H1 (cell line): ENCODE measurements at regions not wholly inside any gene's neighbourhood (a gene's known extent, or its start where the extent isn't known, plus 50 kb on each side); places are given as distances from the start of the nearest gene placed in this dataset.

Source experiments
- CTCF ChIA-PET: fragments of 300-600 bp; sonication (Branson Sonifier 250); formaldehyde crosslinking; loops from one replicate; lab custom pipeline; 2021; ENCODE audit not compliant: partially characterized antibody; lab: Charles Lee
- POLR2A ChIA-PET: fragments of 300-600 bp; sonication (Branson Sonifier 250); formaldehyde crosslinking; loops from one replicate; lab custom pipeline; 2021; ENCODE audit warnings: inconsistent platforms; ENCODE audit not compliant: partially characterized antibody; lab: Charles Lee
- DNase-seq, 2 experiments: peaks; one replicate each; pipeline versions ENCODE4 v3.0.0 to v3.0.0-alpha.2; 2010 to 2022; ENCODE audit warnings: low spot score in 2 of 2, low read depth in 1 of 2, mixed read lengths in 1 of 2
- FAIRE-seq: peaks from 2 replicates; lab custom pipeline; 2011; peaks lifted over from hg19 to GRCh38; lab: Jason Lieb, UNC
- H2AFZ ChIP-seq: 2 replicates; pipeline ENCODE4 v1.8.1; 2012; ENCODE audit warnings: low read length, inconsistent platforms
- H2AK5ac ChIP-seq: 2 replicates; pipeline ENCODE4 v1.6.1; 2013; ENCODE audit warnings: low read depth, low read length
- H2BK120ac ChIP-seq: replicated peaks from 2 replicates; pipeline ENCODE3; 2013; ENCODE audit warnings: low read depth, low read length, inconsistent platforms
- H2BK12ac ChIP-seq: 2 replicates; pipeline ENCODE4 v1.6.1; 2013; ENCODE audit warnings: low read depth, low read length
- H2BK15ac ChIP-seq: 2 replicates; pipeline ENCODE4 v1.6.1; 2013; ENCODE audit warnings: low read length
- H2BK20ac ChIP-seq: 2 replicates; pipeline ENCODE4 v1.6.1; 2013; ENCODE audit warnings: low read length
- H2BK5ac ChIP-seq: 2 replicates; pipeline ENCODE4 v1.6.1; 2013; ENCODE audit warnings: low read depth, low read length
- H3K14ac ChIP-seq: 2 replicates; pipeline ENCODE4 v1.6.1; 2013; ENCODE audit warnings: inconsistent platforms; ENCODE audit not compliant: insufficient read length
- H3K18ac ChIP-seq: 2 replicates; pipeline ENCODE4 v1.6.1; 2013; ENCODE audit warnings: low read length; ENCODE audit errors: extremely low read depth
- H3K23ac ChIP-seq: 2 replicates; pipeline ENCODE4 v1.6.1; 2013; ENCODE audit warnings: inconsistent platforms; ENCODE audit not compliant: insufficient read length
- H3K23me2 ChIP-seq: 2 replicates; pipeline ENCODE4 v1.6.1; 2013; ENCODE audit warnings: low read depth, low read length
- H3K27ac ChIP-seq: 2 replicates; pipeline ENCODE4 v1.6.1; 2011; ENCODE audit warnings: low read depth, low read length, inconsistent platforms
- H3K27me3 ChIP-seq, 4 experiments: replicated peaks in 1 of 4; 1 replicate in 1 of 4; 2 replicates in 3 of 4; pipeline versions ENCODE4 v1.6.1 to v1.8.1; 2011 to 2013; ENCODE audit warnings: low read length in 3 of 4, mild to moderate bottlenecking in 3 of 4, inconsistent platforms in 2 of 4, mixed read lengths in 2 of 4, moderate library complexity in 1 of 4; ENCODE audit not compliant: control insufficient read depth in 3 of 4, insufficient read depth in 3 of 4; ENCODE audit errors: extremely low read depth in 1 of 4
- H3K36me3 ChIP-seq, 4 experiments: 2 replicates each; pipeline versions ENCODE4 v1.6.1 to v1.8.1; 2011 to 2013; ENCODE audit warnings: mild to moderate bottlenecking in 4 of 4, low read length in 3 of 4, moderate library complexity in 2 of 4, control low read depth in 1 of 4, inconsistent platforms in 1 of 4; ENCODE audit not compliant: insufficient read depth in 4 of 4, control insufficient read depth in 2 of 4
- H3K4ac ChIP-seq: replicated peaks from 2 replicates; pipeline ENCODE3; 2013; ENCODE audit warnings: low read length, low read depth, mixed read lengths, inconsistent platforms; ENCODE audit not compliant: insufficient read length
- H3K4me1 ChIP-seq, 4 experiments: replicated peaks in 1 of 4; 1 replicate in 1 of 4; 2 replicates in 3 of 4; pipeline versions ENCODE4 v1.6.1 to v1.8.1; 2011 to 2013; ENCODE audit warnings: low read length in 3 of 4, inconsistent platforms in 2 of 4, mixed read lengths in 1 of 4; ENCODE audit not compliant: insufficient read depth in 4 of 4, control insufficient read depth in 3 of 4
- H3K4me2 ChIP-seq, 2 experiments: 2 replicates each; pipeline versions ENCODE4 v1.6.1 to v1.8.1; 2011 to 2013; ENCODE audit warnings: low read depth in 2 of 2, low read length in 2 of 2, control low read depth in 1 of 2, inconsistent platforms in 1 of 2, mild to moderate bottlenecking in 1 of 2; ENCODE audit not compliant: insufficient read depth in 1 of 2
- H3K4me3 ChIP-seq, 4 experiments: fragments of 200-600, 300-600 bp in 1 of 4; sonication (generic), shearing (Covaris generic), sonication (Bioruptor Twin) in 1 of 4; 2 replicates each; pipeline versions ENCODE4 v1.5.1 to v1.8.1; 2011 to 2016; ENCODE audit warnings: low read length in 4 of 4, low read depth in 3 of 4, control low read depth in 2 of 4, inconsistent platforms in 2 of 4, mild to moderate bottlenecking in 2 of 4, mixed read lengths in 1 of 4, moderate library complexity in 1 of 4; ENCODE audit not compliant: insufficient read depth in 2 of 4; ENCODE audit errors: extremely low read depth in 1 of 4
- H3K56ac ChIP-seq: replicated peaks from 2 replicates; pipeline ENCODE3; 2013; ENCODE audit warnings: low read depth, mild to moderate bottlenecking, mixed read lengths, low read length, inconsistent platforms; ENCODE audit not compliant: insufficient read length
- H3K79me1 ChIP-seq: 2 replicates; pipeline ENCODE4 v1.6.1; 2013; ENCODE audit warnings: low read depth, low read length, control low read depth
- H3K79me2 ChIP-seq, 2 experiments: 2 replicates each; pipeline versions ENCODE4 v1.6.1 to v1.8.1; 2012 to 2013; ENCODE audit warnings: low read length in 2 of 2, mild to moderate bottlenecking in 2 of 2, inconsistent platforms in 1 of 2; ENCODE audit not compliant: insufficient read depth in 2 of 2, control insufficient read depth in 1 of 2
- H3K9ac ChIP-seq, 4 experiments: replicated peaks in 1 of 4; 1 replicate in 1 of 4; 2 replicates in 3 of 4; pipeline versions ENCODE4 v1.6.1 to v1.8.1; 2011 to 2013; ENCODE audit warnings: low read depth in 3 of 4, low read length in 3 of 4, control low read depth in 2 of 4, mild to moderate bottlenecking in 2 of 4, moderate library complexity in 2 of 4, inconsistent platforms in 1 of 4; ENCODE audit errors: extremely low read depth in 1 of 4
- H3K9me3 ChIP-seq, 2 experiments: 2 replicates each; pipeline versions ENCODE4 v1.6.1 to v1.8.1; 2012 to 2013; ENCODE audit warnings: mild to moderate bottlenecking in 2 of 2, moderate library complexity in 2 of 2, control low read depth in 1 of 2, inconsistent platforms in 1 of 2, low read depth in 1 of 2, low read length in 1 of 2, mixed read lengths in 1 of 2; ENCODE audit not compliant: insufficient read depth in 2 of 2
- H4K20me1 ChIP-seq, 2 experiments: replicated peaks in 1 of 2; 2 replicates each; pipeline versions ENCODE3 to v1.8.1; 2011 to 2013; ENCODE audit warnings: inconsistent platforms in 2 of 2, low read length in 2 of 2, mild to moderate bottlenecking in 1 of 2; ENCODE audit not compliant: insufficient read depth in 2 of 2, control insufficient read depth in 1 of 2
- H4K5ac ChIP-seq: 2 replicates; pipeline ENCODE4 v1.6.1; 2013; ENCODE audit warnings: low read length, low read depth, mixed read lengths, inconsistent platforms; ENCODE audit not compliant: insufficient read length
- H4K8ac ChIP-seq: 2 replicates; pipeline ENCODE4 v1.8.0; 2013; ENCODE audit warnings: mild to moderate bottlenecking, moderate library complexity, low read length, inconsistent platforms; ENCODE audit not compliant: insufficient read depth; ENCODE audit errors: extremely low read depth
- H4K91ac ChIP-seq: replicated peaks from 2 replicates; pipeline ENCODE3; 2013; ENCODE audit warnings: low read length, mixed read lengths, inconsistent platforms; ENCODE audit not compliant: insufficient read length
- BCL11A ChIP-seq, 2 experiments: IDR thresholded peaks; one replicate each; pipeline ENCODE4 v1.6.1; 2011; ENCODE audit warnings: low read depth in 2 of 2, low read length in 2 of 2, mild to moderate bottlenecking in 2 of 2
- CTBP2 ChIP-seq: IDR thresholded peaks from 2 replicates; pipeline ENCODE4 v1.7.0; 2011; ENCODE audit warnings: borderline replicate concordance, mild to moderate bottlenecking, moderate library complexity, mixed read lengths, low read length; ENCODE audit not compliant: insufficient read depth, insufficient read length
- FOSL1 ChIP-seq: IDR thresholded peaks from 2 replicates; pipeline ENCODE4 v1.6.1; 2011; ENCODE audit warnings: mild to moderate bottlenecking, low read depth, low read length, moderate library complexity; ENCODE audit not compliant: insufficient read depth
- POU5F1 ChIP-seq: IDR thresholded peaks from 2 replicates; pipeline ENCODE4 v1.6.1; 2011; ENCODE audit warnings: low read depth, mild to moderate bottlenecking, low read length, moderate library complexity
- RXRA ChIP-seq: IDR thresholded peaks from 2 replicates; pipeline ENCODE4 v1.6.1; 2011; ENCODE audit warnings: low read depth, mild to moderate bottlenecking, low read length, moderate library complexity; ENCODE audit not compliant: insufficient read depth
- SP2 ChIP-seq: IDR thresholded peaks from 2 replicates; pipeline ENCODE4 v1.6.1; 2012; ENCODE audit warnings: mild to moderate bottlenecking, low read length, inconsistent platforms
- SRF ChIP-seq: IDR thresholded peaks from 2 replicates; pipeline ENCODE4 v1.6.1; 2011; ENCODE audit warnings: mild to moderate bottlenecking, low read depth, low read length, moderate library complexity
- SUZ12 ChIP-seq: fragments of 200-600 bp; sonication (generic); IDR thresholded peaks from 2 replicates; pipeline ENCODE4 v1.6.1; 2012; ENCODE audit warnings: mild to moderate bottlenecking, inconsistent platforms, low read length, moderate library complexity, mixed read lengths
- TAF1 ChIP-seq: IDR thresholded peaks from 2 replicates; pipeline ENCODE4 v1.6.1; 2011; ENCODE audit warnings: mild to moderate bottlenecking, low read depth, low read length
- WGBS, 2 experiments: shearing (Covaris generic) in 1 of 2; methylation state at CpG; one replicate each; pipeline versions ENCODE4 v1.1.6 to v1.1.7; 2013 to 2015; ENCODE audit warnings: low lambda C conversion rate in 2 of 2, mixed read lengths in 2 of 2, inconsistent platforms in 1 of 2, low coverage in 1 of 2, missing lambda C conversion rate in 1 of 2; ENCODE audit not compliant: insufficient replicate concordance in 2 of 2, insufficient coverage in 1 of 2, insufficient read length in 1 of 2; ENCODE audit errors: extremely low coverage in 1 of 2, missing lambda C conversion rate in 1 of 2; 5-methylcytosine and 5-hydroxymethylcytosine counted together
- TF ChIP-seq, protein P1 (sequence below): IDR thresholded peaks from 2 replicates; pipeline ENCODE4 v1.6.1; 2012; ENCODE audit warnings: low read length, inconsistent platforms

DNA sequence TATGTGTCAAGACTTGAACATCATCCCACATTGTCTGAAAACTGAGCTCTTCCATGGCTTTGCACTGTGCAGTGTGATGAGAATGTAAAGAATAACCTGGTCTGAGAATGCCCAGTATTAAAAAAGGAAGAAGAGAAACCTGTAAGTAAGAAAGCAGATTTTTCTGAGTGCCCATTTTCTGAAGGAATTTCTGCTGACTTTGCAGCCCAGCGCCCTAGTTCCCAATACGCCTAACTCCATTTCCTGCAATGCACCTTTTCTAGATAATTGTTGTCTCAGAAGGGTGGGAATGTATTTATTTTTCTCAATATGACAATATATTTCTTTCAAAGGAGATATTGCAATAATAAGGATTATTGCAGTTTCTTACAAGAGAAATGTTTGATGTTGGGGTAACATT is 231.5 kb downstream of the HAO1 start:
- no peak overlapping the region for H2BK20ac ChIP-seq
- CTCF ChIA-PET = no interaction called here
- TF ChIP-seq SUZ12 = no peak
- no peak for TF ChIP-seq CTBP2
- no peak for TF ChIP-seq SRF
- TF ChIP-seq SP2 = no peak
- TF ChIP-seq FOSL1 = no peak
- no peak for TF ChIP-seq RXRA
- TF ChIP-seq POU5F1 = no peak
- TF ChIP-seq, protein P1, sequence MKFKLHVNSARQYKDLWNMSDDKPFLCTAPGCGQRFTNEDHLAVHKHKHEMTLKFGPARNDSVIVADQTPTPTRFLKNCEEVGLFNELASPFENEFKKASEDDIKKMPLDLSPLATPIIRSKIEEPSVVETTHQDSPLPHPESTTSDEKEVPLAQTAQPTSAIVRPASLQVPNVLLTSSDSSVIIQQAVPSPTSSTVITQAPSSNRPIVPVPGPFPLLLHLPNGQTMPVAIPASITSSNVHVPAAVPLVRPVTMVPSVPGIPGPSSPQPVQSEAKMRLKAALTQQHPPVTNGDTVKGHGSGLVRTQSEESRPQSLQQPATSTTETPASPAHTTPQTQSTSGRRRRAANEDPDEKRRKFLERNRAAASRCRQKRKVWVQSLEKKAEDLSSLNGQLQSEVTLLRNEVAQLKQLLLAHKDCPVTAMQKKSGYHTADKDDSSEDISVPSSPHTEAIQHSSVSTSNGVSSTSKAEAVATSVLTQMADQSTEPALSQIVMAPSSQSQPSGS = no peak
- TF ChIP-seq TAF1 = no peak
- no peak for TF ChIP-seq BCL11A (IDR thresholded peaks at IDR 0.05; ENCODE audit: low read depth in 2 of 2, low read length in 2 of 2)

More for the DNA sequence above, 231.5 kb downstream of the HAO1 start:
- no peak for DNase-seq
- H3K56ac ChIP-seq = no peak overlapping the region
- no peaks in the 10 kb centered on the region for H3K36me3 ChIP-seq
- H3K27ac ChIP-seq = no peak overlapping the region
- H2BK5ac ChIP-seq = no peak overlapping the region
- H3K4me2 ChIP-seq = no peak overlapping the region
- WGBS, 2 experiments = 100% methylated on average over 2 of the region's 2 CpGs; no CpG with 5 or more reads in 1 of the 2 experiments
- H4K20me1 ChIP-seq = no peaks in the 10 kb centered on the region
- H3K9me3 ChIP-seq = no peaks in the 10 kb centered on the region
- no peak overlapping the region for H2BK12ac ChIP-seq
- H4K5ac ChIP-seq = no peak overlapping the region
- no peaks in the 10 kb centered on the region for H3K23me2 ChIP-seq
- H4K91ac ChIP-seq = no peak overlapping the region
- no peak for FAIRE-seq
- no peak overlapping the region for H2AK5ac ChIP-seq
- no peak overlapping the region for H2AFZ ChIP-seq
- H3K23ac ChIP-seq = no peak overlapping the region
- no peak overlapping the region for H3K14ac ChIP-seq
- no peak overlapping the region for H4K8ac ChIP-seq
- no peak overlapping the region for H2BK15ac ChIP-seq
- no peaks in the 10 kb centered on the region for H3K4me1 ChIP-seq
- no peaks in the 10 kb centered on the region for H3K79me1 ChIP-seq
- no peak overlapping the region for H3K4ac ChIP-seq
- H3K79me2 ChIP-seq = no peaks in the 10 kb centered on the region
- no peaks in the 10 kb centered on the region for H3K27me3 ChIP-seq
- POLR2A ChIA-PET = no interaction called here
- no peak overlapping the region for H3K9ac ChIP-seq
- no peak overlapping the region for H2BK120ac ChIP-seq
- H3K4me3 ChIP-seq = no peak overlapping the region
- no peak overlapping the region for H3K18ac ChIP-seq
